GM12892 (cell line): ENCODE measurements at regions not wholly inside any gene's neighbourhood (a gene's known extent, or its start where the extent isn't known, plus 50 kb on each side); places are given as distances from the start of the nearest gene placed in this dataset.

Experiments
- POLR2A ChIP-seq: IDR thresholded peaks from 2 replicates; pipeline ENCODE4 v1.6.1; 2011; ENCODE audit warnings: low read depth, low read length, control low read depth
- POLR2AphosphoS5 ChIP-seq: IDR thresholded peaks from 2 replicates; pipeline ENCODE4 v1.6.1; 2011; ENCODE audit warnings: low read depth, low read length, control low read depth

DNA sequence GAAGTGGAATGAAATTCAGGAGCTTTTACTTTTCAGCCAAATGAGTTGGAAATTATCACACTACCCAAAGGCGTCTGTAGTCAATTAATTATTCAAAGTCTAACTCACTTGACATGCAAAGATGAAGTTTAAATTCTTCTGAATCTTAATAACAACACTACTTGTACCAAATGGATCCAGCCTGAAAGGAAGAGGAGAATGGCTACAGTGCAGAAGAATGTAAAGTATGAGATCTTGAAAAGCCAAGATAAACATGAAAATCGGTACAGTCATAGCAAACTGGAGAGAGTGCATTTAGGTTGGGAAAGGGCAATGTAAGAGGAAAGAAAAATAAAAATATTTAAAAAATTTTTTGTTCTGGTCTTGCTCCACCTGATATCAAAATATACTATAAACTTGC, 195.5 kb downstream of the SIM1 start:
- TF ChIP-seq POLR2A (no peak), POLR2AphosphoS5 (no peak)
